ENCODE measurements at regions not wholly inside any gene's neighbourhood (a gene's known extent, or its start where the extent isn't known, plus 50 kb on each side); places are given as distances from the start of the nearest gene placed in this dataset.

GRCh38 chr3:34544136-34544535 lies 745.7 kb downstream of the PDCD6IP start:
- TF ChIP-seq CTCF (IDR thresholded peaks at IDR 0.05) = no peak
- TF ChIP-seq POLR2A (IDR thresholded peaks at IDR 0.05) = no peak

Measured in tibial nerve (tissue), 3 donors.